HG03139 (cell line): ENCODE measurements at regions not wholly inside any gene's neighbourhood (a gene's known extent, or its start where the extent isn't known, plus 50 kb on each side); places are given as distances from the start of the nearest gene placed in this dataset.
"Not testable (repeated sequence)": the region's sequence is repeated elsewhere in the genome, so short reads cannot be mapped to it uniquely, and the experiment has no call there.

ENCODE experiments used
- ATAC-seq: cut with Tn5 transposase; IDR thresholded peaks from one replicate; pipeline ENCODE4 v1.9.1; 2021; ENCODE audit not compliant: unreplicated experiment

DNA sequence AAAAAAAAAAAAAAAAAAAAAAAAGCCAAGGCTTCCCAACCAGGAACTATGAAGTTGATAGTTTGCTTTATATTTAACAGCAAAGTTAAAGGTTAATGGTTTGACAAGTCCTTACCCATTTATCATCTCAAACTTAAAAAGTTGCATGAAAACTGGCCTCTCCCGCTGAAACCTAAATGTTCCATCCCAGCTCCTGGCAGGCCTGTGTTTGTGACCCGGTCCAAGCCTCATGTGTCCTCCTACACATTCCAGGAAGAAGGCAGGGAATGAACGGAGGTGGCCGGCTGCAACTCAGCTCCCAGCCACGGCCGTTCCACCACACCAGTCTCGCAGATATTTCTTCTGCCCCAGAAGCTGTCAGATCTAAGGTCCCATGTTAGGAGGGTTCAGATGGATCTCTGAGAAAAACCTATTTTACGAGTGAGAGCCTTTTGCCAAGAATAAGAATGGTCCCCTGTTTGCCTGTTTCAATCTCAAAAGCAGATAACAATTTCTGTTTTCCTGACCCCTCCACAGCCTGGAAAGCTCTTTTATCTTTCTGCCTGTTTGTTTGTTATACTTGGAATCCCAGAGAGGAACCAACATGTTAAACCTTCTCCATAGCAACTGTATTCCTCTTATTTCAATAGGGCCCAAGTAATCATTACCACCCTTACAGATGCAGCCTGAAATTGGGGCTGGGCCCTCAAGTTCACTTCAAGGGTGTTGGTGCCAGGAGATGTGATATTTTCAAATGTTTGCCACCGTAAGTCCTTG is 56.5 kb downstream of the KCTD12 start:
- ATAC-seq = no peak

DNA sequence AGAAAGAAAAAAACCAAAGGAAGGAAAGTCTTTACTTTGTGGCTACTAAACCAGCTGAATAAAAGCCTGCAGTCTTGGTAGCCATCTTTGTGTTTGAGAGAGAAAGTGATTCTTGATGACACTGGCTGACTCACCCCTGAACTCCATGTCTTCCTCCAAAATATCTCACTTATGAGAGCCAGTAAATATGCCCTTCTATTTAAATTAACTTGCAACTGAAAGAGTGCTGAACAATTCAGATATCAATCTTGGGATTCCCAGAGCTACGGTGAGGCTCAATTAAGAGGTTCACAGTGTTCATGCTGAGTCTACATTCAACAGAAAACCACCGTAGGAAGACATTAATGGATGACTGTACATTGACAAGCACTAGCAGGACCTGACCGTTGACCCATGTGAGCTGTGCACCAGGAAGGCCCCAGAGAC is 57.9 kb downstream of the KCTD12 start:
- no peak for ATAC-seq

- ATAC-seq = no peak
These were observed 59.7 kb downstream of the KCTD12 start for GRCh38 chr13:76826527-76826926.

DNA sequence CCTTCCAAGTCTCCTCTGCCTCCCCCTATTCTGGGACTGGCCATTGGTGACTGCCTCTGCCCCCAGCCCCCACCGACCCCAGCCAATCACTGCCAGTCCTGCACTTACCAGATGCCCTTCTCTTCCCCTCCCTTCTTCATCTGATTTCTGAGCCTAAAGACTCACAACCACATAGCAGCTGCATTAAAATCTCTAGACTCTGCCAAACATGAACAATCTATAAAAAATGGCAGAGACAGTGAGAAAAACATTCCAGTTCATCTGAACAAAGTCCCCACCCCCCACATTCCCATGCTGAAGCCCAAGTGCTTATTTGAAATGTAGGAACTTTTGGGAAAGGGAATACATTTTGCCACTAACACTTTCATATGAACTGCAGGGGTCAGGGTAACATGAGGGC is 60.8 kb downstream of the KCTD12 start:
- ATAC-seq = no peak

- no peak for ATAC-seq
These were observed 62.2 kb downstream of the KCTD12 start for GRCh38 chr13:76823969-76824368.

DNA sequence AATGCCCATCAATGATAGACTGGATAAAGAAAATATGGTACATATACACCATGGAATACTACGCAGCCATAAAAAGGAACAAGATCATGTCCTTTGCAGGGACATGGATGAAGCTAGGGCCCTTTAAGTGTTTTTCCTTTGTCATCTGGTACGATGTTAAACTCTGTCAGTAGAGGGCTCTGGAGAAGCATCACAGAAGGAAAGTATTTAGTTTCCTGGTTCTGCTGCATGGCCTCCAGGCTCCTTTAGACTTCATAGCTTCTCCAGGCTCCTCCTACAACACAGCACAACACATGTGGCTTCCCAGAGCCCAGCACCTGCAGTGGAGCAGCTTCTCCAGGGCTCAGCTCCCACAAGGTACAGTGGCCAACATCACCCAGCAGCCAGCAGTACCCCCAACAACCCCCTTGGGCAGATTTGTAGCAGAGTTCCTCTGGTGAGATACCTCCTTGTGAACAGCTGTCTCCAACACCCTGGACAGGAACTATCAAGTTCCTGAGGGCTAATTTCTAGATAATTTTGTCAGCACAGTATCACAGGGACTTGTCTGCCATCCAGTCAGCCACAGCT is 63.4 kb downstream of the KCTD12 start:
- no peak for ATAC-seq

- not testable (repeated sequence) for ATAC-seq
These were observed 65.0 kb downstream of the KCTD12 start for GRCh38 chr13:76821222-76821621.

GRCh38 chr13:76820759-76821158 is 65.4 kb downstream of the KCTD12 start:
- no peak for ATAC-seq

- ATAC-seq = no peak
These were observed 69.8 kb downstream of the KCTD12 start for GRCh38 chr13:76816394-76816793.

DNA sequence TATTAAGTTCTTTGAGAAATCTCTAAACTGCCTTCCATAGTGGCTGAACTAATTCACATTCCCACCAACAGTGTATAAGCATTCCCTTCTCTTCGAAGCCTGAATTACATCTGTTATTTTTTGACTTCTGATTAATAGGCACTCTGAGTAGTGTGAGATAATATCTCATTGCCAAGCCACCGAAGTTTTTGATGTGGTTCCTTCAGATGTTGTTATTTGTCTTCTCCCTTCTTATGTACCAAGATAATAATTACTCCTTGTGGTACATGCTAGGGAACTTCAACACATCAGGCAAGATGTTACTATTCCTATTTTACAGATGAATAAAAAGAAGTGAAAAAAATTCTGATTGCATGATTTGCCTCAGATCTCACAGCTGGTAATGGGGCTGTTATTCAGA is 70.9 kb downstream of the KCTD12 start:
- ATAC-seq = no peak

DNA sequence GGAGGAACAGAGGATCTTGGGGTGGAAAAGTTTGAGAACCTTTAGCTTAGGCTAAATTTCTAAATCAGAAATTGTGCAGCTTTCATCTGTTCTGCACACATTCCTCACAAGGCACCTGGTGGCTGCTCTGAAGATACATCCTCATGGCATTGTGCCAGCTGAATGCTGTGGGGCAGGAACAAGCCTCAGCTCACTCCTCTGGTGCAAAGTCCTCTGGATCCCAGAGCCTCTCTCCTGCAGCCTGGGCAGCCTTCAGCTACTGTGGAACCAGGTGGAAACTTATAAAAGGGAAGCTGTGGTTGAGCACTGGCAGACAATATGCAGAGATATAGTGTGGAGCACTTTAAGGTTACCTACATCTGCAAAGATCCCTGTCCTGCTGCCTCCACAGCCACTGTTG is 72.3 kb downstream of the KCTD12 start:
- no peak for ATAC-seq

DNA sequence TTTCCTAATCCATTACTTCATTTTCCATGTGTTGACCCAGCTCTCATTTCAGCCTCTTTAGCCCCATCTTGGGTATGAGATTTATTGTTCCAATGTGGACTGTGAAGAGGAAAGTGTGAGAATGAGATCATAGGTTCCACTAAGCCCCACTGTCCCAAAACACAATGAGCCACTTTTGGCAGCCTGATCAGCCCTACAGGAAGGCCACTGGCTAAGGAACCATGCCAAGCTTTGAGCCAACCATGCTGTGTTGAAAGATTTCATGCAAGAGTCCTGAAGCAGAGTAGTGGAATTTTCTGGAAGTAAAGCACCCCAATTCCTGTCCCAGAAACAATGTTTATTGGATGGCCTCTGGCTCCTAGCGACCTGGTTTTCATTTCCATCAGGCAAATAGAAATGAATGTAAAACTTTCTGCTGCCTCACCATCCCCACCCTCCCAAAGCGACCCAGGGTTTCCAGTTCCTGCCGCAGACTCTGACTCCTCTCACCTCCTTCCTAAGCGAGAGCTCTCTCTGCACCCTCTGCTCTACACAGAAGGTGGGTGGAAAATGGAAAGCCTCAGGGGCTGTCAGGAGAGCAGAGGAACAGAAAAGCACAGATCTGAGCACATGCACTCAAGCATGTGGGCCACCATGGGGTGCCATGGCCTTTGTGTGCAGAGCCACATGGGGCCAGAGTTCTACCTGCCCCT is 73.1 kb downstream of the KCTD12 start:
- ATAC-seq = no peak

GRCh38 chr13:76812206-76812897 is 73.9 kb downstream of the KCTD12 start:
- no peak for ATAC-seq

- no peak for ATAC-seq
These were observed 76.8 kb downstream of the KCTD12 start for GRCh38 chr13:76809389-76809788.

- ATAC-seq = no peak
These were observed 77.3 kb downstream of the KCTD12 start for GRCh38 chr13:76808927-76809326.

DNA sequence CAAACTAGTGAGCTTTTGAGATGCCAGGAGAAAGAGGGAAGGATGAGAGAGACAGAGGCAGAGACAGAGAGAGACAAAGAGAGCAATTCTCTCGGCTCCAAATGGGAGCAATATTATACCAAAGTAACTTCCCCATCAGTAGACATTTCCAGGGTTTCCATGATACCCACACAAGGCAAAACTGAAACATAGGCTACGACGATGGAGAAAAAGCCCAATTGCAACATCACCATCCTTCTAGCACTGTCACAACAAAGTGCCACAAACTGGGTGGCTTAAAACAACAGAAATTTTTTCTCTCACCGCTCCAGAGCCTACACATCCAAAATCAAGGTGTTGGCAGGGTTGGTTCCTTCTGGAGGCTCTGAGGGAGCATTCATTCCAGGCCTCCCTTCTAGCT is 81.4 kb downstream of the KCTD12 start:
- ATAC-seq = no peak

- no peak for ATAC-seq
These were observed 82.4 kb downstream of the KCTD12 start for GRCh38 chr13:76803831-76804230.

DNA sequence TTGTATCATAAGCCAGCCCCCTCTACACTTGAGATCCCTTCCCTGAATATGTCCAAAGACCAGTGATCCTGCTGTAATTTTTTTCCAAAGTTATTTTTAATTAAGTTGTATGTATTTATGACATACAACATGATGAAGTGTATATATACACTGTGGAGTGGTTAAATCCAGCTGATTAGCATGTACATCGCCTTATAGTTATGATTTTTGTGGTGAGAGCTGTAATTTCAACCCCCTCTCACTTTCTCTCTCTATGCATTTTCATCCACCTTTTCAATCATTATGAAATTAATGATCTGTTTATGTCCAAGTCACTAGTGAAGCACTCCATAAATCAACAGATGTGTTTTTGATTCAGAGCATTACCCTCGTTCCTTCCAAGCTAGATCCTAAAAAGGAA is 85.3 kb downstream of the KCTD12 start:
- ATAC-seq = no peak

- ATAC-seq = no peak
These were observed 86.5 kb downstream of the KCTD12 start for GRCh38 chr13:76799696-76800095.

- no peak for ATAC-seq
These were observed 88.2 kb downstream of the KCTD12 start for GRCh38 chr13:76798037-76798436.

DNA sequence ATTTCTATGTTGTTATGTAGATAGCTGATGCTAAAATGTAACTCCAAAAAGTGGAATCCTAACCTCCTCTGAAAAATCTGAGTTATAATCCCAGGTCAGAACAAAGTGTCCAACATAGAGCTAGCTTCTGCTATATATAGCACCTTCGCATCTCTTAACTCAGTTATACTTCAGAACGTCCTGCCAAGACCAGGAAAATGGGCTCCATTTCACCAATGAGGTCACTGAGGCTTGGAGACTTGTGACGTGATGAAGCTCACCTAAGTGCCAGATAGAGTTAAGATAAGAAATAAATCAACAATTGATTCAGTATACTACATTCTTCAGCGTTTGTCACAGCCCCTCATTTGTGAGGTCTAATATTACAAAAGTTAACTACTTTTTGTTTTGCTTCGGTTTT is 88.8 kb downstream of the KCTD12 start:
- no peak for ATAC-seq

GRCh38 chr13:76796851-76797250 is 89.4 kb downstream of the KCTD12 start:
- no peak for ATAC-seq
